Panc1 (cell line): ENCODE measurements at regions not wholly inside any gene's neighbourhood (a gene's known extent, or its start where the extent isn't known, plus 50 kb on each side); places are given as distances from the start of the nearest gene placed in this dataset.

Experiments
- ATAC-seq: fragments of 200-7000 bp; cut with Tn5 transposase; 2 replicates; pipeline ENCODE4 v1.9.1; 2020; ENCODE audit warnings: mild to moderate bottlenecking, moderate library complexity
- BruUV-seq: library from RNA; stranded (reverse); fragments of 400-500 nt; replicated peaks from 2 replicates; lab custom pipeline; 2021; lab: Mats Ljungman, UMichigan
- CTCF ChIA-PET: fragments of 300-600 bp; sonication (Branson Sonifier 250); formaldehyde crosslinking; loops from one replicate; lab custom pipeline; 2022; ENCODE audit warnings: antibody characterized with exemption; lab: Charles Lee
- POLR2A ChIA-PET: fragments of 300-600 bp; sonication (Branson Sonifier 250); formaldehyde crosslinking; loops from one replicate; lab custom pipeline; 2022; ENCODE audit warnings: antibody characterized with exemption; lab: Charles Lee
- DNase-seq: peaks from one replicate; pipeline ENCODE4 v3.0.0-alpha.2; 2010; ENCODE audit warnings: low read depth, low spot score
- H3K27ac ChIP-seq: 2 replicates; pipeline ENCODE4 v1.5.1; 2011; ENCODE audit warnings: mild to moderate bottlenecking, low read length, inconsistent platforms
- H3K27me3 ChIP-seq: fragments of 200-500 bp; sonication (Bioruptor generic); 2 replicates; pipeline ENCODE4 v1.6.0; 2014; ENCODE audit warnings: low read length, inconsistent platforms; ENCODE audit not compliant: control insufficient read depth, insufficient read depth
- H3K36me3 ChIP-seq: fragments of 200-500 bp; sonication (Bioruptor generic); 2 replicates; pipeline ENCODE4 v1.5.1; 2014; ENCODE audit warnings: inconsistent platforms, mild to moderate bottlenecking, low read length, moderate library complexity; ENCODE audit not compliant: control insufficient read depth, insufficient read depth
- H3K4me1 ChIP-seq: 2 replicates; pipeline ENCODE4 v1.5.1; 2011; ENCODE audit warnings: inconsistent platforms, mild to moderate bottlenecking, low read length, moderate library complexity; ENCODE audit not compliant: control insufficient read depth, insufficient read depth
- H3K4me3 ChIP-seq, 2 experiments: 2 replicates each; pipeline ENCODE4 v1.5.1; 2011 to 2012; ENCODE audit warnings: low read depth in 2 of 2, low read length in 2 of 2, mild to moderate bottlenecking in 2 of 2, inconsistent platforms in 1 of 2, moderate library complexity in 1 of 2
- H3K9me3 ChIP-seq: fragments of 200-500 bp; sonication (Bioruptor generic); 2 replicates; pipeline ENCODE4 v1.5.1; 2014; ENCODE audit warnings: low read depth, mild to moderate bottlenecking, inconsistent platforms, low read length, moderate library complexity; ENCODE audit not compliant: control insufficient read depth, insufficient read depth
- CTCF ChIP-seq: fragments of 450-650 bp; IDR thresholded peaks from 2 replicates; pipeline ENCODE4 v1.5.1; 2017; ENCODE audit warnings: mild to moderate bottlenecking
- POLR2AphosphoS5 ChIP-seq: IDR thresholded peaks from 2 replicates; pipeline ENCODE4 v1.6.1; 2012; ENCODE audit warnings: mild to moderate bottlenecking, low read depth, low read length, moderate library complexity
- SIN3A ChIP-seq: IDR thresholded peaks from 2 replicates; pipeline ENCODE4 v1.6.1; 2012; ENCODE audit warnings: low read depth, mild to moderate bottlenecking, low read length, moderate library complexity, borderline replicate concordance; ENCODE audit not compliant: insufficient read depth
- TCF7L2 ChIP-seq: IDR thresholded peaks from 2 replicates; pipeline ENCODE4 v1.6.1; 2011; ENCODE audit warnings: mild to moderate bottlenecking, low read depth, low read length, inconsistent platforms
- in situ Hi-C: cut with HindIII; loops from 2 replicates; pipeline ENCODE4 v1.10.0; 2016; ENCODE audit warnings: low sequenced_read_pairs, low pct_unique_long_range_greater_than_20kb
- intact Hi-C: fragments of 100-400 bp; cut with micrococcal nuclease; formaldehyde crosslinking; loops from one replicate; pipeline ENCODE4 v1.10.0; 2022; ENCODE audit not compliant: unreplicated experiment
- TF ChIP-seq, protein P1 (sequence below), 2 experiments: IDR thresholded peaks; 2 replicates each; pipeline ENCODE4 v1.6.1; 2011 to 2012; ENCODE audit warnings: low read depth in 2 of 2, control low read depth in 1 of 2, low read length in 1 of 2, mild to moderate bottlenecking in 1 of 2, moderate library complexity in 1 of 2; ENCODE audit not compliant: insufficient read depth in 1 of 2

GRCh38 chr18:44065206-44065605, 615.5 kb upstream of the SETBP1 start:
- CTCF ChIA-PET = no interaction called here
- Histone ChIP-seq H3K9me3 (no peaks in the 10 kb centered on the region), H3K4me1 (no peaks in the 10 kb centered on the region), H3K36me3 (no peaks in the 10 kb centered on the region), H3K27me3 (no peaks in the 10 kb centered on the region), H3K27ac (no peak overlapping the region), H3K4me3 (no peak overlapping the region)
- intact Hi-C loops = no loop called here
- BruUV-seq = no TSS peak
- POLR2A ChIA-PET = no interaction called here
- ATAC-seq = no peak
- no peak for TF ChIP-seq SIN3A
- no peak for TF ChIP-seq CTCF
- TF ChIP-seq, protein P1, sequence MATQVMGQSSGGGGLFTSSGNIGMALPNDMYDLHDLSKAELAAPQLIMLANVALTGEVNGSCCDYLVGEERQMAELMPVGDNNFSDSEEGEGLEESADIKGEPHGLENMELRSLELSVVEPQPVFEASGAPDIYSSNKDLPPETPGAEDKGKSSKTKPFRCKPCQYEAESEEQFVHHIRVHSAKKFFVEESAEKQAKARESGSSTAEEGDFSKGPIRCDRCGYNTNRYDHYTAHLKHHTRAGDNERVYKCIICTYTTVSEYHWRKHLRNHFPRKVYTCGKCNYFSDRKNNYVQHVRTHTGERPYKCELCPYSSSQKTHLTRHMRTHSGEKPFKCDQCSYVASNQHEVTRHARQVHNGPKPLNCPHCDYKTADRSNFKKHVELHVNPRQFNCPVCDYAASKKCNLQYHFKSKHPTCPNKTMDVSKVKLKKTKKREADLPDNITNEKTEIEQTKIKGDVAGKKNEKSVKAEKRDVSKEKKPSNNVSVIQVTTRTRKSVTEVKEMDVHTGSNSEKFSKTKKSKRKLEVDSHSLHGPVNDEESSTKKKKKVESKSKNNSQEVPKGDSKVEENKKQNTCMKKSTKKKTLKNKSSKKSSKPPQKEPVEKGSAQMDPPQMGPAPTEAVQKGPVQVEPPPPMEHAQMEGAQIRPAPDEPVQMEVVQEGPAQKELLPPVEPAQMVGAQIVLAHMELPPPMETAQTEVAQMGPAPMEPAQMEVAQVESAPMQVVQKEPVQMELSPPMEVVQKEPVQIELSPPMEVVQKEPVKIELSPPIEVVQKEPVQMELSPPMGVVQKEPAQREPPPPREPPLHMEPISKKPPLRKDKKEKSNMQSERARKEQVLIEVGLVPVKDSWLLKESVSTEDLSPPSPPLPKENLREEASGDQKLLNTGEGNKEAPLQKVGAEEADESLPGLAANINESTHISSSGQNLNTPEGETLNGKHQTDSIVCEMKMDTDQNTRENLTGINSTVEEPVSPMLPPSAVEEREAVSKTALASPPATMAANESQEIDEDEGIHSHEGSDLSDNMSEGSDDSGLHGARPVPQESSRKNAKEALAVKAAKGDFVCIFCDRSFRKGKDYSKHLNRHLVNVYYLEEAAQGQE (IDR thresholded peaks at IDR 0.05; ENCODE audit: insufficient read depth in 1 of 2, low read depth in 2 of 2, low read length in 1 of 2) = no peak
- TF ChIP-seq POLR2AphosphoS5 = no peak
- TF ChIP-seq TCF7L2 = no peak
- in situ Hi-C loops = no loop called here
- DNase-seq = no peak

GRCh38 chr18:44066541-44066940, 614.1 kb upstream of the SETBP1 start:
- Histone ChIP-seq H3K4me3 (no peak overlapping the region), H3K4me1 (no peaks in the 10 kb centered on the region), H3K27ac (no peak overlapping the region), H3K36me3 (no peaks in the 10 kb centered on the region), H3K27me3 (no peaks in the 10 kb centered on the region), H3K9me3 (no peaks in the 10 kb centered on the region)
- TF ChIP-seq, protein P1 (IDR thresholded peaks at IDR 0.05; ENCODE audit: insufficient read depth in 1 of 2, low read depth in 2 of 2, low read length in 1 of 2) = no peak
- TF ChIP-seq POLR2AphosphoS5 (no peak), SIN3A (no peak), TCF7L2 (no peak), CTCF (no peak)
- DNase-seq (no peak), ATAC-seq (no peak)
- CTCF ChIA-PET = no interaction called here
- in situ Hi-C loops = no loop called here
- intact Hi-C loops = no loop called here
- POLR2A ChIA-PET = no interaction called here
- BruUV-seq = no TSS peak
